B cell (primary cell): ENCODE measurements at regions not wholly inside any gene's neighbourhood (a gene's known extent, or its start where the extent isn't known, plus 50 kb on each side); places are given as distances from the start of the nearest gene placed in this dataset.

Experiments used
- ATAC-seq: fragments of 200-7000 bp; cut with Tn5 transposase; one replicate; pipeline ENCODE4 v1.10.0; 2021; ENCODE audit warnings: low read depth, mild to moderate bottlenecking, moderate number of reproducible peaks, moderate library complexity
- CTCF ChIA-PET: fragments of 350-600 bp; sonication (Branson Sonifier 250); formaldehyde crosslinking; loops from one replicate; lab custom pipeline; 2021; ENCODE audit warnings: antibody characterized with exemption, inconsistent platforms; lab: Charles Lee
- POLR2A ChIA-PET: fragments of 350-600 bp; sonication (Branson Sonifier 250); formaldehyde crosslinking; loops from one replicate; lab custom pipeline; 2021; ENCODE audit warnings: antibody characterized with exemption; lab: Charles Lee
- DNase-seq: peaks from one replicate; pipeline ENCODE4 v3.0.0; 2013
- H2AFZ ChIP-seq: 2 replicates; pipeline ENCODE4 v1.6.1; 2012; ENCODE audit warnings: mild to moderate bottlenecking, low read depth, low read length; ENCODE audit not compliant: insufficient read depth, poor library complexity, severe bottlenecking
- H3K27ac ChIP-seq, 2 donors: 1 replicate in 1 of 2; 2 replicates in 1 of 2; pipeline ENCODE4 v1.5.1; 2012 to 2013; ENCODE audit warnings: low read length in 2 of 2, mild to moderate bottlenecking in 2 of 2, moderate library complexity in 1 of 2
- H3K27me3 ChIP-seq, 4 experiments: fragments of 200-600 bp in 1 of 4; sonication (generic) in 1 of 4; replicated peaks in 1 of 4; 1 replicate in 2 of 4; 2 replicates in 2 of 4; pipeline versions ENCODE4 v1.6.1 to v1.7.0; 2013 to 2016; ENCODE audit warnings: low read length in 3 of 4, mild to moderate bottlenecking in 2 of 4, mixed read lengths in 1 of 4, moderate library complexity in 1 of 4; ENCODE audit not compliant: insufficient read depth in 4 of 4, control insufficient read depth in 3 of 4; ENCODE audit errors: control extremely low read depth in 1 of 4
- H3K36me3 ChIP-seq, 2 experiments: replicated peaks in 1 of 2; 1 replicate in 1 of 2; 2 replicates in 1 of 2; pipeline versions ENCODE4 v1.6.1 to v1.7.1; 2013; ENCODE audit warnings: low read length in 1 of 2; ENCODE audit not compliant: insufficient read depth in 2 of 2, control insufficient read depth in 1 of 2; ENCODE audit errors: control extremely low read depth in 1 of 2, extremely low read depth in 1 of 2
- H3K4me1 ChIP-seq, 2 donors: fragments of 200-600 bp in 1 of 2; sonication (generic) in 1 of 2; 1 replicate in 1 of 2; 2 replicates in 1 of 2; pipeline versions ENCODE4 v1.5.1 to v1.6.1; 2013 to 2017; ENCODE audit warnings: low read length in 2 of 2; ENCODE audit not compliant: control insufficient read depth in 2 of 2, insufficient read depth in 2 of 2
- H3K4me2 ChIP-seq: replicated peaks from 2 replicates; pipeline ENCODE3; 2012; ENCODE audit warnings: mild to moderate bottlenecking, low read depth, low read length; ENCODE audit not compliant: poor library complexity, severe bottlenecking
- H3K4me3 ChIP-seq, 5 experiments: fragments of 200-600 bp in 1 of 5; sonication (generic) in 1 of 5; 1 replicate in 3 of 5; 2 replicates in 2 of 5; pipeline versions ENCODE4 v1.5.1 to v1.7.0; 2011 to 2016; ENCODE audit warnings: low read length in 4 of 5, mild to moderate bottlenecking in 4 of 5, low read depth in 2 of 5, control low read depth in 1 of 5, moderate library complexity in 1 of 5; ENCODE audit not compliant: insufficient read depth in 1 of 5; ENCODE audit errors: control extremely low read depth in 1 of 5, extremely low read depth in 1 of 5
- H3K79me2 ChIP-seq: fragments of 200-600 bp; sonication (generic); one replicate; pipeline ENCODE4 v1.6.0; 2016; ENCODE audit warnings: low read length; ENCODE audit not compliant: control insufficient read depth, insufficient read depth
- H3K9ac ChIP-seq: fragments of 200-600 bp; sonication (generic); 2 replicates; pipeline ENCODE4 v1.6.1; 2017; ENCODE audit warnings: mild to moderate bottlenecking, low read length, moderate library complexity
- H3K9me3 ChIP-seq, 3 donors: one replicate each; pipeline versions ENCODE4 v1.6.1 to v1.7.1; 2013; ENCODE audit warnings: low read length in 2 of 3; ENCODE audit not compliant: control insufficient read depth in 2 of 3, insufficient read depth in 1 of 3; ENCODE audit errors: control extremely low read depth in 1 of 3
- H4K20me1 ChIP-seq: 2 replicates; pipeline ENCODE4 v1.6.0; 2012; ENCODE audit warnings: mild to moderate bottlenecking, low read length; ENCODE audit not compliant: insufficient read depth, control insufficient read depth, poor library complexity, severe bottlenecking
- H3K27ac Mint-ChIP-seq: one replicate; pipeline ENCODE4 v1.8.0; 2021; ENCODE audit warnings: mixed read lengths
- H3K27me3 Mint-ChIP-seq: one replicate; pipeline ENCODE4 v1.8.0; 2021; ENCODE audit warnings: mixed read lengths
- H3K4me1 Mint-ChIP-seq: one replicate; pipeline ENCODE4 v1.8.0; 2021; ENCODE audit warnings: mixed read lengths
- H3K4me3 Mint-ChIP-seq: one replicate; pipeline ENCODE4 v1.8.0; 2021; ENCODE audit warnings: mixed read lengths
- H3K9me3 Mint-ChIP-seq: one replicate; pipeline ENCODE4 v1.8.0; 2022; ENCODE audit warnings: mixed read lengths; ENCODE audit not compliant: insufficient read depth
- CTCF ChIP-seq: fragments of 200-600 bp; IDR thresholded peaks from one replicate; pipeline ENCODE4 v1.8.0; 2022; ENCODE audit warnings: antibody characterized with exemption, mild to moderate bottlenecking
- EZH2 ChIP-seq: IDR thresholded peaks from 2 replicates; pipeline ENCODE4 v1.6.1; 2012; ENCODE audit warnings: borderline replicate concordance, low read depth, mild to moderate bottlenecking, moderate library complexity, low read length; ENCODE audit not compliant: insufficient read depth, poor library complexity, severe bottlenecking
- WGBS: methylation state at CpG from one replicate; pipeline ENCODE4 v1.1.5; 2013; ENCODE audit warnings: missing lambda C conversion rate; ENCODE audit not compliant: insufficient coverage; 5-methylcytosine and 5-hydroxymethylcytosine counted together
- intact Hi-C: fragments of 100-400 bp; cut with micrococcal nuclease; formaldehyde crosslinking; loops from one replicate; pipeline ENCODE4 v1.10.0; 2022

GRCh38 chr3:152531717-152532116 is 263.0 kb downstream of the MBNL1 start:
- TF ChIP-seq CTCF, result no peak
- TF ChIP-seq EZH2, result no peak
- ATAC-seq (no peak), DNase-seq (no peak)
- Histone ChIP-seq H3K9ac (no peak overlapping the region), H3K27me3 (no peaks in the 10 kb centered on the region), H3K79me2 (no peaks in the 10 kb centered on the region), H3K4me3 (no peak overlapping the region), H3K4me1 (no peaks in the 10 kb centered on the region), H3K27ac (no peak overlapping the region), H4K20me1 (no peaks in the 10 kb centered on the region), H3K4me2 (no peak overlapping the region), H3K9me3 (peaks cover 2 to 10% (median 5%) of the 10 kb centered on the region in 3 donors), H2AFZ (no peak overlapping the region), H3K36me3 (no peaks in the 10 kb centered on the region)
- Mint-ChIP-seq H3K27me3 (no peaks in the 10 kb centered on the region), H3K27ac (no peak overlapping the region), H3K4me1 (peaks cover 2% of the 10 kb centered on the region), H3K4me3 (no peak overlapping the region), H3K9me3 (peaks cover 12% of the 10 kb centered on the region)
- POLR2A ChIA-PET, result no interaction called here
- intact Hi-C loops, result no loop called here
- CTCF ChIA-PET, result interaction anchor here (1.5 kb wide), 1 partner anchor 42 kb away, joined by 3 read pairs; no protein-coding TSS in a partner anchor

DNA sequence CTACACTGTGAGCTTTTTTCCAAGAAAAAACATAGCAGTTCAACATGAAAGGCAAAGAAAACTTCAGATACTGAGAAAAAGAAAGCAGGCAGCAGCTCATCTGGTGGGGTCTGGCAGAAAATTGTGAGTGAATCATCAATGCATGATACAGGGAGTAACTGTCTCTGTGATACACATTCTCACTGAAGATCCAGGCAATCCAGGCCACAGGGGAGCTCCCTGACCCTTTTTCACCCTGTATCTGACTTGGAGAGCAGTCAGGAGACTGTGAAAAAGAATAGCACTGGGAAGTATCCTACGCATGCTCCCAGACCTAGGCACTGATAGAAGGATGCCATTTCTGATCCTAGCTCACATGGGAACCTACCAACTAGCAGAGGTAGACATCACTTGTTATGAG is 269.8 kb downstream of the MBNL1 start:
- POLR2A ChIA-PET, result no interaction called here
- H3K9me3 Mint-ChIP-seq, result peaks cover 8% of the 10 kb centered on the region

More for the DNA sequence above, 269.8 kb downstream of the MBNL1 start:
- no peak for ATAC-seq
- Mint-ChIP-seq H3K4me3 (no peak overlapping the region), H3K27me3 (peaks cover 4% of the 10 kb centered on the region), H3K4me1 (peaks cover 2% of the 10 kb centered on the region), H3K27ac (no peak overlapping the region)
- Histone ChIP-seq H3K27ac (no peak overlapping the region), H3K9ac (no peak overlapping the region), H3K79me2 (no peaks in the 10 kb centered on the region), H3K4me1 (no peaks in the 10 kb centered on the region), H3K9me3 (peaks cover 0 to 20% (median 10%) of the 10 kb centered on the region in 3 donors), H3K4me3 (no peak overlapping the region), H3K4me2 (no peak overlapping the region), H2AFZ (no peak overlapping the region), H3K36me3 (no peaks in the 10 kb centered on the region), H4K20me1 (no peaks in the 10 kb centered on the region), H3K27me3 (peaks cover 0 to 3% (median 1%) of the 10 kb centered on the region in 4 experiments)
- DNase-seq, result no peak
- intact Hi-C loops, result no loop called here
- WGBS, result 100% methylated on average over 1 of the region's 1 CpG
- TF ChIP-seq CTCF, result no peak
- TF ChIP-seq EZH2, result no peak
- CTCF ChIA-PET, result interaction anchor here (0.9 to 1.2 kb wide), 4 partner anchors 13 to 467 kb away, joined by 3 read pairs; no protein-coding TSS in a partner anchor
